ENCODE measurements at regions not wholly inside any gene's neighbourhood (a gene's known extent, or its start where the extent isn't known, plus 50 kb on each side); places are given as distances from the start of the nearest gene placed in this dataset.
"Not testable (repeated sequence)": the region's sequence is repeated elsewhere in the genome, so short reads cannot be mapped to it uniquely, and the experiment has no call there.

DNA sequence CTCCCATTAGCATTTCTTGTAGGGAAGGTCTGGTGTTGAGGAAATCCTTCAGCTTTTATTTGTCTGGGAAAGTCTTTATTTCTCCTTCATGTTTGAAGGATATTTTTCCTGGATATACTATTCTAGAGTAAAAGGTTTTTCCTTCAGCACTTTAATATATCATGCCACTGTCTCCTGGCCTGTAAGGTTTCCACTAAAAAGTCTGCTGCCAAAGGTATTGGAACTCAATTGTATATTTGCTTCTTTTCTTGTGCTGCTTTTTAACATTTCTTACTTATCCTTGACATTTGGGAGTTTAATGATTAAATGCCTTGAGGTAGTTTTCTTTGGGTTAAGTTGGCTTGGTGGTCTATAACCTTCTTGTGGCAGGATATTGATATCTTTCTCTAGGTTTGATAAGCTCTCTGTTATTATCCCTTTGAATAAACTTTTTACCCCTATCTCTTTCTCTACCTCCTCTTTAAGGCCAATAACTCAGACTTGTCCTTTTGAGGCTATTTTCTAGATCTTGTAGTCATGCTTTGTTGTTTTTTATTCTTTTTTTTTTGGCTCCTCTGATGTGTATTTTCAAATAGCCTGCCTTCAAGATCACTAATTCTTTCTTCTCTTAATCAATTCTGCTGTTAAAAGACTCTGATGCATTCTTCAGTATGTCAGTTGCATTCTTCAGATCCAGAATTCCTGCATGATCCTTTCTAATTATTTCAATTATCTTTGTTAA lies 225.0 kb upstream of the ZNF217 start:
- Histone ChIP-seq H3K27ac (no peak overlapping the region), H3K36me3 (replicated peaks in 1 of 2) (no peaks in the 10 kb centered on the region), H3K4me1 (replicated peaks in 1 of 2) (no peaks in the 10 kb centered on the region), H3K4me3 (no peak overlapping the region), H3K9me3 (replicated peaks in 1 of 3) (no peaks in the 10 kb centered on the region), H3K27me3 (no peaks in the 10 kb centered on the region)
- TF ChIP-seq POLR2A (IDR thresholded peaks at IDR 0.05) (no peak), CTCF (IDR thresholded peaks at IDR 0.05) (no peak)
- DNase-seq: no peak
- intact Hi-C loops (cut with DNase I): no loop called here

DNA sequence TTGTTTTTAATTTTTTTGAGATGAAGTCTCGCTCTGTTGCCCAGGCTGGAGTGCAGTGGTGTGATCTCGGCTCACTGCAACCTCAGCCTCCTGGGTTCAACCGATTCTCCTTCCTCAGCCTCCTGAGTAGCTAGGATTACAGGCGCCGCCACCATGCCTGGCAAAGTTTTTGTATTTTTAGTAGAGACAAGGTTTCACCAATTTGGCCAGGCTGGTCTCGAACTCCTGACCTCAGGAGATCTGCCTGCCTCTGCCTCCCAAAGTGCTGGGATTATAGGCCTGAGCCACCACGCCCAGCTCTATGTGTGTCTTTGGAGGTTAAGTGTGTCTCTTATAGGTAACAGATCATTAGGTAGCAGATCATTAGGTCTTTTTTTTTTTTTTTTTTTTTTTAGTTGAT lies 223.9 kb upstream of the ZNF217 start:
- H3K27me3 ChIP-seq; H3K36me3 ChIP-seq (replicated peaks in 1 of 2); intact Hi-C loops (cut with DNase I); H3K4me3 ChIP-seq; DNase-seq; H3K27ac ChIP-seq; H3K4me1 ChIP-seq (replicated peaks in 1 of 2); H3K9me3 ChIP-seq (replicated peaks in 1 of 3): not testable (repeated sequence)
- 92 to 96% (median 95%) methylated on average over 7 of the region's 7 CpGs for WGBS, 4 donors

DNA sequence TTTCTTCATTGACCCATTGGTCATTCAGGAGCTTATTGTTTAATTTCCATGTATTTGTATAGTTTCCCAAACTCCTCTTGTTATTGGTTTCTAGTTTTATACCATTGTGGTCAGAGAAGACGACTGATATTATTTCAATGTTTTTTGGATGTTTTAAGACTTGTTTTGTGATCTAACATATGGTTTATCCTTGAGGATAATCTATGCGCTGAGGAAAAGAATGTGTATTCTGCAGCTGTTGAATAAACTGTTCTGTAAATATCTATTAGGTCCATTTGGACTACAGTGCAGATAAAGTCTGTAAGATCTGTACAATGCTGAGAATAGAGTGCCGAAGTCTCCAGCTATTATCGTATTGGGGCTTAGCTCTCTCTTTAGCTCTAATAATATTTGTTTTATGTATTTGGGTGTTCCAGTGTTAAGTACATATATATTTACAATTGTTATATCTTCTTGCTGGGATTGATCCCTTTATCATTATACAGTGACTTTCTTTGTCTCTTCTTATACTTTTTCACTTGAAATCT lies 223.3 kb upstream of the ZNF217 start:
- intact Hi-C loops (cut with DNase I): no loop called here
- TF ChIP-seq CTCF (IDR thresholded peaks at IDR 0.05) (no peak), POLR2A (IDR thresholded peaks at IDR 0.05) (no peak)
- Histone ChIP-seq H3K4me1 (replicated peaks in 1 of 2) (no peaks in the 10 kb centered on the region), H3K36me3 (replicated peaks in 1 of 2) (no peaks in the 10 kb centered on the region), H3K9me3 (replicated peaks in 1 of 3) (no peaks in the 10 kb centered on the region), H3K27ac (no peak overlapping the region), H3K27me3 (no peaks in the 10 kb centered on the region), H3K4me3 (no peak overlapping the region)
- WGBS, 4 donors: 89 to 94% (median 90%) methylated on average over 4 of the region's 4 CpGs
- DNase-seq: no peak

DNA sequence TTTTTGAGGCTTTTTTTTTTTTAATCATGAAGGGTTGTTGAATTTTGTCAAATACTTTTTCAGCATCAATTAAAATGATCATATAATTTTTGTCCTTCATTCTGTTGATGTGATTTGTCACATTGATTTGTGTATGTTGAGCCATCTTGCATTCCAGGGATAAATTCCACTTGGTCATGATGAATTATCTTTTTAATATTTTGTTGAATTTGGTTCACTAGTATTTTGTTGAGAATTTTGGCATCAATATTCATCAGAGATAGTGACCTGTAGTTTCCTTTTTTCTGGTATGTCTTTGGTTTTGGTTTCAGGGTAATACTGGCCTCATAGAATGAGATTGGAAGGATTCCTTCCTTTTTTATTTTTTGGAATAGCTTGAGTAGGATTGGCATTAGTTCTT lies 221.9 kb upstream of the ZNF217 start:
- intact Hi-C loops (cut with DNase I): no loop called here
- Histone ChIP-seq H3K27me3 (no peaks in the 10 kb centered on the region), H3K36me3 (replicated peaks in 1 of 2) (no peaks in the 10 kb centered on the region), H3K4me3 (no peak overlapping the region), H3K4me1 (replicated peaks in 1 of 2) (no peaks in the 10 kb centered on the region), H3K9me3 (replicated peaks in 1 of 3) (no peaks in the 10 kb centered on the region), H3K27ac (no peak overlapping the region)
- TF ChIP-seq CTCF (IDR thresholded peaks at IDR 0.05) (no peak), POLR2A (IDR thresholded peaks at IDR 0.05) (no peak)
- DNase-seq: no peak

DNA sequence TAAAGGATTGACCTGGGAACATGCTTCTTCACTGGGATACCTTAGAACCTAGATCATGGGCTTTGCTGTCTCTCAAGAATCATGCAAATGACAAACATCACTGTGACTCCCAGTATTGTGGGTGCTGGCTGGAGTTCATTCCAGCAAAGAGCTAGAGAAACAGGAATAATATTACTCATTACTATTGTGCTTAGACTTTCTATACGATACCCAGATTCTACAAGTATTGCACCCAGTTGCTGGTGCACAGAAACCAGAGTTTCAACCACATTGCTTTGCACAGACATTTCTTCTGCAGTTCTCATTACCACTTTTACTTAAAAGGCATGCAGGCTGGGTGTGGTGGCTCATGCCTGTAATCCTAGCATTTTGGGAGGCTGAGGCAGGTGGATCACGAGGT lies 220.4 kb upstream of the ZNF217 start:
- 80 to 94% (median 90%) methylated on average over 2 of the region's 2 CpGs for WGBS, 4 donors
- Histone ChIP-seq H3K9me3 (replicated peaks in 1 of 3) (no peaks in the 10 kb centered on the region), H3K27ac (no peak overlapping the region), H3K4me3 (no peak overlapping the region), H3K27me3 (no peaks in the 10 kb centered on the region), H3K36me3 (replicated peaks in 1 of 2) (no peaks in the 10 kb centered on the region), H3K4me1 (replicated peaks in 1 of 2) (no peaks in the 10 kb centered on the region)
- TF ChIP-seq CTCF (IDR thresholded peaks at IDR 0.05) (no peak), POLR2A (IDR thresholded peaks at IDR 0.05) (no peak)
- no peak for DNase-seq
- intact Hi-C loops (cut with DNase I): no loop called here

Data from adrenal gland (tissue), 9 donors.